GM12878 (cell line): ENCODE measurements at regions not wholly inside any gene's neighbourhood (a gene's known extent, or its start where the extent isn't known, plus 50 kb on each side); places are given as distances from the start of the nearest gene placed in this dataset.

Experiments
- ATAC-seq: fragments of 200-7000 bp; cut with Tn5 transposase; 3 replicates; pipeline ENCODE4 v1.9.1; 2020; ENCODE audit warnings: mild to moderate bottlenecking, moderate library complexity
- BruUV-seq: library from RNA; stranded (reverse); fragments of 400-500 nt; replicated peaks from 2 replicates; lab custom pipeline; 2021; lab: Mats Ljungman, UMichigan
- CTCF ChIA-PET: fragments of 300-600 bp; sonication (Branson Sonifier 250); formaldehyde crosslinking; extraction: SDS; loops from one replicate; lab custom pipeline; 2021; ENCODE audit warnings: inconsistent platforms; lab: Yijun Ruan, JAX
- POLR2A ChIA-PET: fragments of 350-600 bp; formaldehyde crosslinking; extraction: SDS; loops from one replicate; lab custom pipeline; 2021; ENCODE audit warnings: inconsistent platforms; lab: Charles Lee
- RAD21 ChIA-PET: fragments of 300-600 bp; sonication (Branson Sonifier 250); formaldehyde crosslinking; loops from one replicate; lab custom pipeline; 2023; ENCODE audit warnings: antibody characterized with exemption; ENCODE audit not compliant: unreplicated experiment; lab: Charles Lee
- SMC1A ChIA-PET: fragments of 300-600 bp; sonication (Branson Sonifier 250); formaldehyde crosslinking; loops from one replicate; lab custom pipeline; 2023; ENCODE audit not compliant: unreplicated experiment, uncharacterized antibody; lab: Charles Lee
- DNase-seq: peaks from one replicate; pipeline ENCODE4 v3.0.0-alpha.2; 2011; ENCODE audit warnings: low read depth, low spot score
- FAIRE-seq: peaks from 3 replicates; lab custom pipeline; 2011; peaks lifted over from hg19 to GRCh38; lab: Jason Lieb, UNC
- H2AFZ ChIP-seq: 2 replicates; pipeline ENCODE4 v1.6.0; 2011; ENCODE audit warnings: low read depth, low read length, control low read depth; ENCODE audit not compliant: control insufficient read depth
- H3K27ac ChIP-seq: 2 replicates; pipeline ENCODE4 v1.5.1; 2011; ENCODE audit warnings: control low read depth; ENCODE audit not compliant: control insufficient read depth, insufficient read depth
- H3K27me3 ChIP-seq, 2 experiments: replicated peaks in 1 of 2; 2 replicates each; pipeline versions ENCODE4 v1.6.0 to v1.6.1; 2011; ENCODE audit warnings: low read length in 1 of 2; ENCODE audit not compliant: control insufficient read depth in 2 of 2, insufficient read depth in 2 of 2
- H3K36me3 ChIP-seq, 2 experiments: 2 replicates each; pipeline ENCODE4 v1.5.1; 2011; ENCODE audit warnings: low read length in 1 of 2; ENCODE audit not compliant: control insufficient read depth in 2 of 2, insufficient read depth in 2 of 2
- H3K4me1 ChIP-seq: 2 replicates; pipeline ENCODE4 v1.6.1; 2011; ENCODE audit warnings: mild to moderate bottlenecking, low read length, moderate library complexity, mixed read lengths; ENCODE audit not compliant: control insufficient read depth, insufficient read depth
- H3K4me2 ChIP-seq: 2 replicates; pipeline ENCODE4 v1.6.0; 2011; ENCODE audit warnings: control low read depth; ENCODE audit not compliant: control insufficient read depth, insufficient read depth
- H3K4me3 ChIP-seq: fragments of 200-600 bp; sonication (generic); 2 replicates; pipeline ENCODE4 v1.5.1; 2016
- H3K79me2 ChIP-seq: 2 replicates; pipeline ENCODE4 v1.6.0; 2011; ENCODE audit warnings: low read length; ENCODE audit not compliant: control insufficient read depth, insufficient read depth
- H3K9ac ChIP-seq: 2 replicates; pipeline ENCODE4 v1.8.0; 2011; ENCODE audit warnings: low read length, control low read depth, mixed read lengths; ENCODE audit not compliant: control insufficient read depth, insufficient read depth
- H3K9me3 ChIP-seq: replicated peaks from 3 replicates; pipeline ENCODE4 v1.5.1; 2011; ENCODE audit warnings: mild to moderate bottlenecking, low read length; ENCODE audit not compliant: control insufficient read depth, insufficient read depth
- H4K20me1 ChIP-seq: 2 replicates; pipeline ENCODE4 v1.6.0; 2011; ENCODE audit not compliant: control insufficient read depth, insufficient read depth
- BACH1 ChIP-seq: fragments of 450-650 bp; IDR thresholded peaks from 2 replicates; pipeline ENCODE4 v1.6.1; 2017; ENCODE audit warnings: mild to moderate bottlenecking, borderline replicate concordance
- DPF2 ChIP-seq: fragments of 450-650 bp; IDR thresholded peaks from 2 replicates; pipeline ENCODE4 v1.6.1; 2017; ENCODE audit warnings: mild to moderate bottlenecking
- EGR1 ChIP-seq, 2 experiments: IDR thresholded peaks; 1 replicate in 1 of 2; 2 replicates in 1 of 2; pipeline ENCODE4 v1.6.1; 2011 to 2012; ENCODE audit warnings: low read depth in 2 of 2, low read length in 2 of 2, borderline replicate concordance in 1 of 2, mild to moderate bottlenecking in 1 of 2, moderate library complexity in 1 of 2
- IKZF1 ChIP-seq: fragments of 450-650 bp; conservative IDR thresholded peaks from 2 replicates; pipeline ENCODE4 v1.6.1; 2017; ENCODE audit warnings: antibody characterized with exemption, mild to moderate bottlenecking
- JUND ChIP-seq: IDR thresholded peaks from 2 replicates; pipeline ENCODE4 v1.6.1; 2012; ENCODE audit warnings: low read depth, mild to moderate bottlenecking, low read length, improper control_type of control experiment, moderate library complexity
- KLF5 ChIP-seq: fragments of 450-650 bp; IDR thresholded peaks from 2 replicates; pipeline ENCODE4 v1.6.1; 2014; ENCODE audit warnings: mild to moderate bottlenecking; ENCODE audit not compliant: partially characterized antibody
- MTA3 ChIP-seq: IDR thresholded peaks from 2 replicates; pipeline ENCODE4 v1.6.1; 2012; ENCODE audit warnings: low read length, inconsistent platforms, borderline replicate concordance
- MYB ChIP-seq: fragments of 150-350 bp; IDR thresholded peaks from 2 replicates; pipeline ENCODE4 v1.6.1; 2014; ENCODE audit warnings: mild to moderate bottlenecking, low read depth, low read length, borderline replicate concordance
- POLR2A ChIP-seq: IDR thresholded peaks from 2 replicates; pipeline ENCODE4 v1.6.1; 2011; ENCODE audit warnings: low read depth, mild to moderate bottlenecking, low read length
- POU2F2 ChIP-seq: IDR thresholded peaks from 3 replicates; pipeline ENCODE4 v1.6.1; 2011; ENCODE audit warnings: low read depth, mild to moderate bottlenecking, low read length, borderline replicate concordance
- RB1 ChIP-seq: fragments of 450-650 bp; formaldehyde crosslinking; IDR thresholded peaks from 2 replicates; pipeline ENCODE4 v1.6.1; 2017; ENCODE audit warnings: mild to moderate bottlenecking, borderline replicate concordance
- SIN3A ChIP-seq: IDR thresholded peaks from 2 replicates; pipeline ENCODE4 v1.6.1; 2012; ENCODE audit warnings: low read depth, low read length, improper control_type of control experiment
- STAT1 ChIP-seq: fragments of 450-650 bp; conservative IDR thresholded peaks from 2 replicates; pipeline ENCODE4 v1.6.1; 2014; ENCODE audit warnings: antibody characterized with exemption, mild to moderate bottlenecking
- ZZZ3 ChIP-seq: IDR thresholded peaks from 2 replicates; pipeline ENCODE4 v1.6.1; 2011; ENCODE audit warnings: low read depth; ENCODE audit not compliant: control insufficient read depth, insufficient read length
- WGBS: methylation state at CpG from one replicate; pipeline ENCODE4 v1.1.6; 2016; ENCODE audit warnings: low lambda C conversion rate; ENCODE audit not compliant: insufficient replicate concordance, insufficient coverage; ENCODE audit errors: missing lambda C conversion rate; 5-methylcytosine and 5-hydroxymethylcytosine counted together
- in situ Hi-C: fragments of 300-500 bp; cut with MboI; formaldehyde crosslinking; loops from 9 replicates; pipeline ENCODE4 v1.14.3; 2018; ENCODE audit warnings: mixed read lengths
- intact Hi-C: fragments of 100-400 bp; cut with micrococcal nuclease; formaldehyde crosslinking; loops from one replicate; pipeline ENCODE4 v1.14.2; 2022; ENCODE audit not compliant: unreplicated experiment
- TF ChIP-seq, protein P1 (sequence below): fragments of 450-650 bp; IDR thresholded peaks from 2 replicates; pipeline ENCODE4 v1.6.1; 2018; ENCODE audit warnings: mild to moderate bottlenecking, low read depth, moderate library complexity; ENCODE audit not compliant: partially characterized antibody
- TF ChIP-seq, protein P2 (sequence below): IDR thresholded peaks from 2 replicates; pipeline ENCODE4 v1.6.1; 2012; ENCODE audit warnings: low read depth, low read length, improper control_type of control experiment
- TF ChIP-seq, protein P3 (sequence below): IDR thresholded peaks from 2 replicates; pipeline ENCODE4 v1.6.1; 2012; ENCODE audit warnings: low read depth, low read length, improper control_type of control experiment
- TF ChIP-seq, protein P4 (sequence below): IDR thresholded peaks from 2 replicates; pipeline ENCODE4 v1.6.1; 2011; ENCODE audit warnings: borderline replicate concordance, low read depth, mild to moderate bottlenecking, moderate library complexity, low read length; ENCODE audit not compliant: insufficient read depth, poor library complexity, severe bottlenecking

GRCh38 chr6:93735099-93735498 is 315.7 kb upstream of the EPHA7 start:
- TF ChIP-seq, protein P1, sequence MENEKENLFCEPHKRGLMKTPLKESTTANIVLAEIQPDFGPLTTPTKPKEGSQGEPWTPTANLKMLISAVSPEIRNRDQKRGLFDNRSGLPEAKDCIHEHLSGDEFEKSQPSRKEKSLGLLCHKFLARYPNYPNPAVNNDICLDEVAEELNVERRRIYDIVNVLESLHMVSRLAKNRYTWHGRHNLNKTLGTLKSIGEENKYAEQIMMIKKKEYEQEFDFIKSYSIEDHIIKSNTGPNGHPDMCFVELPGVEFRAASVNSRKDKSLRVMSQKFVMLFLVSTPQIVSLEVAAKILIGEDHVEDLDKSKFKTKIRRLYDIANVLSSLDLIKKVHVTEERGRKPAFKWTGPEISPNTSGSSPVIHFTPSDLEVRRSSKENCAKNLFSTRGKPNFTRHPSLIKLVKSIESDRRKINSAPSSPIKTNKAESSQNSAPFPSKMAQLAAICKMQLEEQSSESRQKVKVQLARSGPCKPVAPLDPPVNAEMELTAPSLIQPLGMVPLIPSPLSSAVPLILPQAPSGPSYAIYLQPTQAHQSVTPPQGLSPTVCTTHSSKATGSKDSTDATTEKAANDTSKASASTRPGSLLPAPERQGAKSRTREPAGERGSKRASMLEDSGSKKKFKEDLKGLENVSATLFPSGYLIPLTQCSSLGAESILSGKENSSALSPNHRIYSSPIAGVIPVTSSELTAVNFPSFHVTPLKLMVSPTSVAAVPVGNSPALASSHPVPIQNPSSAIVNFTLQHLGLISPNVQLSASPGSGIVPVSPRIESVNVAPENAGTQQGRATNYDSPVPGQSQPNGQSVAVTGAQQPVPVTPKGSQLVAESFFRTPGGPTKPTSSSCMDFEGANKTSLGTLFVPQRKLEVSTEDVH, result no peak
- TF ChIP-seq DPF2 (no peak), SIN3A (no peak), BACH1 (no peak), IKZF1 (no peak), EGR1 (IDR thresholded peaks at IDR 0.05; ENCODE audit: borderline replicate concordance in 1 of 2, low read depth in 2 of 2, low read length in 2 of 2) (no peak), KLF5 (no peak), MTA3 (no peak), STAT1 (no peak), RB1 (no peak), JUND (no peak), ZZZ3 (no peak), MYB (no peak), POU2F2 (no peak), POLR2A (no peak)
- TF ChIP-seq, protein P2, sequence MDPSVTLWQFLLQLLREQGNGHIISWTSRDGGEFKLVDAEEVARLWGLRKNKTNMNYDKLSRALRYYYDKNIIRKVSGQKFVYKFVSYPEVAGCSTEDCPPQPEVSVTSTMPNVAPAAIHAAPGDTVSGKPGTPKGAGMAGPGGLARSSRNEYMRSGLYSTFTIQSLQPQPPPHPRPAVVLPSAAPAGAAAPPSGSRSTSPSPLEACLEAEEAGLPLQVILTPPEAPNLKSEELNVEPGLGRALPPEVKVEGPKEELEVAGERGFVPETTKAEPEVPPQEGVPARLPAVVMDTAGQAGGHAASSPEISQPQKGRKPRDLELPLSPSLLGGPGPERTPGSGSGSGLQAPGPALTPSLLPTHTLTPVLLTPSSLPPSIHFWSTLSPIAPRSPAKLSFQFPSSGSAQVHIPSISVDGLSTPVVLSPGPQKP, result no peak
- TF ChIP-seq, protein P3, sequence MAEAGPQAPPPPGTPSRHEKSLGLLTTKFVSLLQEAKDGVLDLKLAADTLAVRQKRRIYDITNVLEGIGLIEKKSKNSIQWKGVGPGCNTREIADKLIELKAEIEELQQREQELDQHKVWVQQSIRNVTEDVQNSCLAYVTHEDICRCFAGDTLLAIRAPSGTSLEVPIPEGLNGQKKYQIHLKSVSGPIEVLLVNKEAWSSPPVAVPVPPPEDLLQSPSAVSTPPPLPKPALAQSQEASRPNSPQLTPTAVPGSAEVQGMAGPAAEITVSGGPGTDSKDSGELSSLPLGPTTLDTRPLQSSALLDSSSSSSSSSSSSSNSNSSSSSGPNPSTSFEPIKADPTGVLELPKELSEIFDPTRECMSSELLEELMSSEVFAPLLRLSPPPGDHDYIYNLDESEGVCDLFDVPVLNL, result no peak
- TF ChIP-seq, protein P4, sequence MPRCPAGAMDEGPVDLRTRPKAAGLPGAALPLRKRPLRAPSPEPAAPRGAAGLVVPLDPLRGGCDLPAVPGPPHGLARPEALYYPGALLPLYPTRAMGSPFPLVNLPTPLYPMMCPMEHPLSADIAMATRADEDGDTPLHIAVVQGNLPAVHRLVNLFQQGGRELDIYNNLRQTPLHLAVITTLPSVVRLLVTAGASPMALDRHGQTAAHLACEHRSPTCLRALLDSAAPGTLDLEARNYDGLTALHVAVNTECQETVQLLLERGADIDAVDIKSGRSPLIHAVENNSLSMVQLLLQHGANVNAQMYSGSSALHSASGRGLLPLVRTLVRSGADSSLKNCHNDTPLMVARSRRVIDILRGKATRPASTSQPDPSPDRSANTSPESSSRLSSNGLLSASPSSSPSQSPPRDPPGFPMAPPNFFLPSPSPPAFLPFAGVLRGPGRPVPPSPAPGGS, result no peak
- TF ChIP-seq, all 136 proteins: peak for 0
- Histone ChIP-seq H2AFZ (no peak overlapping the region), H3K27ac (no peak overlapping the region), H3K4me1 (no peaks in the 10 kb centered on the region), H4K20me1 (no peaks in the 10 kb centered on the region), H3K27me3 (no peaks in the 10 kb centered on the region), H3K9me3 (no peaks in the 10 kb centered on the region), H3K4me3 (no peak overlapping the region), H3K4me2 (no peak overlapping the region), H3K79me2 (no peaks in the 10 kb centered on the region), H3K9ac (no peak overlapping the region), H3K36me3 (no peaks in the 10 kb centered on the region)
- no TSS peak for BruUV-seq
- CTCF ChIA-PET, result no interaction called here
- in situ Hi-C loops, result no loop called here
- SMC1A ChIA-PET, result no interaction called here
- intact Hi-C loops, result no loop called here
- no peak for FAIRE-seq
- POLR2A ChIA-PET, result no interaction called here
- DNase-seq, result no peak
- RAD21 ChIA-PET, result no interaction called here
- WGBS, result 28% methylated on average over 3 of the region's 3 CpGs
- no peak for ATAC-seq
